ENCODE measurements at regions not wholly inside any gene's neighbourhood (a gene's known extent, or its start where the extent isn't known, plus 50 kb on each side); places are given as distances from the start of the nearest gene placed in this dataset.

DNA sequence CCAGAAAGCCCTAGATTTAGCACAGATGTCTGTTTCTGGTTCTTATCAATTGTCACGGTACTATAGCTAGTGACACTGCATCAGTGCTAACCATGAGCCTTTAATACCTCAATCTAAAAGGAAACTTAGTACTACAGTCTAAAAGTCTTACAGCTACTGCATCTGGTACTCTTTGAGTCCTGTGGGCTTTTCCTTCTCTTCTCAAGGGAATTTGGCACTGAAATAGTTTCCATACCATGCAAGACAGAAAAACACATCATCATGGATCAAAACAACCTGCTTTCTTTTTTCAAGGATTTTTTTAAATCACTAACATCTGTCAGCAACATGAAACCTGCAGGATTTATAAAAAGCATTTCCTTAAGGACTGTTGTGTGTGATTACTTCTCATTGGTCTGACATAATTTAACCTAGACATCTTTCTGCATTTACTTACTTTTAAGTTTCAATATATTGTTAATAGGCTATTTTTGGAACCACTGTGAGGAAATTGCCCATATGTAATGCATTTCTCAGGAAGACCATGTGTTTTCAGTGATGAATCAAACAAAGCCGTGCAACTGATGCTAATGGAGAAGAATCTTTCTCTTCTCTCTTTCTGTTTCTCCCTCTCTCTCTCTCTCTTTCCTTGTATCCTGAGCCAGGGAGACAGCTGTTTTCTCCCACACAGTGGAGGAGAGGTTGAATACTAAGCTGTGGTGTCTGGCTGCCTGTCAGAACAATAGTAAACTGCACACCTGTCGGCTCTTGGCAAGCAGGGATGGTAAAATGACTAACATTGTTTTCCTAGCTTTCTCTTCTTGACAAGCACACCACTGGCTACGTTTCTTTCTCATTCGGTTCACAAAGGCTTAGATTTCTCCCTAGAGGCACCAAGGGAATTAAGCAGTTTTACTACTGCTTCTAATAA is 273.4 kb downstream of the CSNK1G3 start (continued):
- TF ChIP-seq, protein P1, sequence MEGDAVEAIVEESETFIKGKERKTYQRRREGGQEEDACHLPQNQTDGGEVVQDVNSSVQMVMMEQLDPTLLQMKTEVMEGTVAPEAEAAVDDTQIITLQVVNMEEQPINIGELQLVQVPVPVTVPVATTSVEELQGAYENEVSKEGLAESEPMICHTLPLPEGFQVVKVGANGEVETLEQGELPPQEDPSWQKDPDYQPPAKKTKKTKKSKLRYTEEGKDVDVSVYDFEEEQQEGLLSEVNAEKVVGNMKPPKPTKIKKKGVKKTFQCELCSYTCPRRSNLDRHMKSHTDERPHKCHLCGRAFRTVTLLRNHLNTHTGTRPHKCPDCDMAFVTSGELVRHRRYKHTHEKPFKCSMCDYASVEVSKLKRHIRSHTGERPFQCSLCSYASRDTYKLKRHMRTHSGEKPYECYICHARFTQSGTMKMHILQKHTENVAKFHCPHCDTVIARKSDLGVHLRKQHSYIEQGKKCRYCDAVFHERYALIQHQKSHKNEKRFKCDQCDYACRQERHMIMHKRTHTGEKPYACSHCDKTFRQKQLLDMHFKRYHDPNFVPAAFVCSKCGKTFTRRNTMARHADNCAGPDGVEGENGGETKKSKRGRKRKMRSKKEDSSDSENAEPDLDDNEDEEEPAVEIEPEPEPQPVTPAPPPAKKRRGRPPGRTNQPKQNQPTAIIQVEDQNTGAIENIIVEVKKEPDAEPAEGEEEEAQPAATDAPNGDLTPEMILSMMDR (CRISPR knock-in tag; IDR thresholded peaks at IDR 0.05), result no peak
- TF ChIP-seq GABPB1 (CRISPR knock-in tag; IDR thresholded peaks at IDR 0.05) (no peak), MTA3 (CRISPR knock-in tag; IDR thresholded peaks at IDR 0.05) (no peak), TOPORS (CRISPR knock-in tag; IDR thresholded peaks at IDR 0.05) (no peak), ZBTB21 (CRISPR knock-in tag; IDR thresholded peaks at IDR 0.05) (no peak), ZBTB8A (CRISPR knock-in tag; IDR thresholded peaks at IDR 0.05; ENCODE audit: borderline replicate concordance, low read depth) (no peak), THAP8 (CRISPR knock-in tag; IDR thresholded peaks at IDR 0.05; ENCODE audit: borderline replicate concordance) (no peak), ZNF263 (CRISPR knock-in tag; IDR thresholded peaks at IDR 0.05) (no peak), FOXA1 (IDR thresholded peaks at IDR 0.05) (no peak), FOXA1 (CRISPR knock-in tag; IDR thresholded peaks at IDR 0.05) (no peak)

DNA sequence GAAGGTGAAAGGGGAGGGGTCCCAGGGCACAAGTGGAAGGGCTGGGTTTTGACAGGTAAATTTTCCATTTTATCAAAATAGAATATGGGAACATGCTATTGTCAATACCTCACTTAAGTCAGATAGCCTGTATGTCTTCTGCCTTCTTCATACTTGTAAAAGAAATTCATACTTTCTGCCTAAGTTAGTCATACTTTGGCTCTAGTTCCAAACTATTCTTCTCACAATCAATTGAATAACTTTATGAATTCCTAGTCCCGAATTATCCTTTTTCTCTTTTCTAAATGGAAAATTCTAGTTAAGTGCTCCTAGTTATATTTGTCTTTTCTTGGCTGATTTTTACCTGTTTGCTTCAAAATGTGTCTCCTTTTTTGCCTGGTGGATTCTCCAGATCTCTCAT is 271.4 kb downstream of the CSNK1G3 start:
- ATAC-seq (no peak), DNase-seq (ENCODE audit: low spot score) (no peak), FAIRE-seq (no peak)
- H3K4me1 ChIP-seq (ENCODE audit: insufficient read depth, low read length), result no peaks in the 10 kb centered on the region
- H3K4me2 ChIP-seq (ENCODE audit: low read depth, low read length), result no peak overlapping the region
- ChIA-PET POLR2A (no interaction called here), CTCF (ENCODE audit: low intra/inter-chr PET ratio, low total read pairs) (no interaction called here)
- H3K27me3 ChIP-seq (ENCODE audit: control insufficient read depth in 1 of 2, insufficient read depth in 2 of 2, low read length in 2 of 2), result no peaks in the 10 kb centered on the region
- no peak overlapping the region for H3K4me3 ChIP-seq (replicated peaks in 1 of 3; ENCODE audit: insufficient read depth in 1 of 3, low read depth in 2 of 3, low read length in 3 of 3)
- no peak overlapping the region for H2AFZ ChIP-seq (ENCODE audit: low read length)
- H3K36me3 ChIP-seq (replicated peaks in 1 of 2; ENCODE audit: control insufficient read depth in 1 of 2, insufficient read depth in 2 of 2, low read length in 2 of 2), result no peaks in the 10 kb centered on the region
- no peaks in the 10 kb centered on the region for H4K20me1 ChIP-seq (ENCODE audit: insufficient read depth, low read length)
- WGBS (ENCODE audit: low lambda C conversion rate), result 0% methylated on average over 1 of the region's 1 CpG
- no TSS peak for BruUV-seq (replicated peaks)
- in situ Hi-C loops (cut with HindIII; ENCODE audit: extremely low pct_ligation_motif_present, low pct_unique_long_range_greater_than_20kb) (no loop called here), intact Hi-C loops (cut with micrococcal nuclease; ENCODE audit: unreplicated experiment) (no loop called here)
- no peak overlapping the region for H3K9ac ChIP-seq (ENCODE audit: insufficient read depth, low read depth, low read length)
- peaks cover 16% of the 10 kb centered on the region for H3K9me3 ChIP-seq (ENCODE audit: low read length)
- no peak overlapping the region for H3K27ac ChIP-seq (ENCODE audit: extremely low read length, insufficient read depth, low read length)
- no peaks in the 10 kb centered on the region for H3K79me2 ChIP-seq (ENCODE audit: insufficient read depth, low read length)
- TF ChIP-seq TEAD3 (CRISPR knock-in tag; optimal IDR thresholded peaks at IDR 0.05; ENCODE audit: borderline replicate concordance) (no peak), ZNF530 (CRISPR knock-in tag; IDR thresholded peaks at IDR 0.05; ENCODE audit: low read depth) (no peak), SAFB2 (CRISPR knock-in tag; IDR thresholded peaks at IDR 0.05; ENCODE audit: borderline replicate concordance, low read depth) (no peak), ZNF234 (CRISPR knock-in tag; conservative IDR thresholded peaks at IDR 0.05) (no peak)
- TF ChIP-seq, protein P2, sequence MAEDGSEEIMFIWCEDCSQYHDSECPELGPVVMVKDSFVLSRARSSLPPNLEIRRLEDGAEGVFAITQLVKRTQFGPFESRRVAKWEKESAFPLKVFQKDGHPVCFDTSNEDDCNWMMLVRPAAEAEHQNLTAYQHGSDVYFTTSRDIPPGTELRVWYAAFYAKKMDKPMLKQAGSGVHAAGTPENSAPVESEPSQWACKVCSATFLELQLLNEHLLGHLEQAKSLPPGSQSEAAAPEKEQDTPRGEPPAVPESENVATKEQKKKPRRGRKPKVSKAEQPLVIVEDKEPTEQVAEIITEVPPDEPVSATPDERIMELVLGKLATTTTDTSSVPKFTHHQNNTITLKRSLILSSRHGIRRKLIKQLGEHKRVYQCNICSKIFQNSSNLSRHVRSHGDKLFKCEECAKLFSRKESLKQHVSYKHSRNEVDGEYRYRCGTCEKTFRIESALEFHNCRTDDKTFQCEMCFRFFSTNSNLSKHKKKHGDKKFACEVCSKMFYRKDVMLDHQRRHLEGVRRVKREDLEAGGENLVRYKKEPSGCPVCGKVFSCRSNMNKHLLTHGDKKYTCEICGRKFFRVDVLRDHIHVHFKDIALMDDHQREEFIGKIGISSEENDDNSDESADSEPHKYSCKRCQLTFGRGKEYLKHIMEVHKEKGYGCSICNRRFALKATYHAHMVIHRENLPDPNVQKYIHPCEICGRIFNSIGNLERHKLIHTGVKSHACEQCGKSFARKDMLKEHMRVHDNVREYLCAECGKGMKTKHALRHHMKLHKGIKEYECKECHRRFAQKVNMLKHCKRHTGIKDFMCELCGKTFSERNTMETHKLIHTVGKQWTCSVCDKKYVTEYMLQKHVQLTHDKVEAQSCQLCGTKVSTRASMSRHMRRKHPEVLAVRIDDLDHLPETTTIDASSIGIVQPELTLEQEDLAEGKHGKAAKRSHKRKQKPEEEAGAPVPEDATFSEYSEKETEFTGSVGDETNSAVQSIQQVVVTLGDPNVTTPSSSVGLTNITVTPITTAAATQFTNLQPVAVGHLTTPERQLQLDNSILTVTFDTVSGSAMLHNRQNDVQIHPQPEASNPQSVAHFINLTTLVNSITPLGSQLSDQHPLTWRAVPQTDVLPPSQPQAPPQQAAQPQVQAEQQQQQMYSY (CRISPR knock-in tag; IDR thresholded peaks at IDR 0.05), result no peak
- TF ChIP-seq, protein P3, sequence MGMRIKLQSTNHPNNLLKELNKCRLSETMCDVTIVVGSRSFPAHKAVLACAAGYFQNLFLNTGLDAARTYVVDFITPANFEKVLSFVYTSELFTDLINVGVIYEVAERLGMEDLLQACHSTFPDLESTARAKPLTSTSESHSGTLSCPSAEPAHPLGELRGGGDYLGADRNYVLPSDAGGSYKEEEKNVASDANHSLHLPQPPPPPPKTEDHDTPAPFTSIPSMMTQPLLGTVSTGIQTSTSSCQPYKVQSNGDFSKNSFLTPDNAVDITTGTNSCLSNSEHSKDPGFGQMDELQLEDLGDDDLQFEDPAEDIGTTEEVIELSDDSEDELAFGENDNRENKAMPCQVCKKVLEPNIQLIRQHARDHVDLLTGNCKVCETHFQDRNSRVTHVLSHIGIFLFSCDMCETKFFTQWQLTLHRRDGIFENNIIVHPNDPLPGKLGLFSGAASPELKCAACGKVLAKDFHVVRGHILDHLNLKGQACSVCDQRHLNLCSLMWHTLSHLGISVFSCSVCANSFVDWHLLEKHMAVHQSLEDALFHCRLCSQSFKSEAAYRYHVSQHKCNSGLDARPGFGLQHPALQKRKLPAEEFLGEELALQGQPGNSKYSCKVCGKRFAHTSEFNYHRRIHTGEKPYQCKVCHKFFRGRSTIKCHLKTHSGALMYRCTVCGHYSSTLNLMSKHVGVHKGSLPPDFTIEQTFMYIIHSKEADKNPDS (CRISPR knock-in tag; IDR thresholded peaks at IDR 0.05), result no peak
